G401.6 (cell line): ENCODE measurements at regions not wholly inside any gene's neighbourhood (a gene's known extent, or its start where the extent isn't known, plus 50 kb on each side); places are given as distances from the start of the nearest gene placed in this dataset.

Source experiments
- FAIRE-seq: peaks from 2 replicates; lab custom pipeline; 2012; peaks lifted over from hg19 to GRCh38; lab: Jason Lieb, UNC

GRCh38 chr21:21605521-21605920, 607.3 kb downstream of the NCAM2 start:
- no peak for FAIRE-seq

- no peak for FAIRE-seq
Observed at GRCh38 chr21:21606041-21606440, 607.8 kb downstream of the NCAM2 start.

- FAIRE-seq = no peak
Observed at GRCh38 chr21:21612466-21612865, 614.3 kb downstream of the NCAM2 start.

GRCh38 chr21:21614966-21615365, 616.8 kb downstream of the NCAM2 start:
- FAIRE-seq = no peak

- no peak for FAIRE-seq
Observed at GRCh38 chr21:21622460-21623234, 624.4 kb downstream of the NCAM2 start.

GRCh38 chr21:21624674-21625073, 626.5 kb downstream of the NCAM2 start:
- FAIRE-seq = no peak

GRCh38 chr21:21631961-21632360, 633.8 kb downstream of the NCAM2 start:
- FAIRE-seq = no peak

GRCh38 chr21:21632926-21633325, 634.7 kb downstream of the NCAM2 start:
- FAIRE-seq = no peak

- FAIRE-seq = no peak
Observed at GRCh38 chr21:21661741-21662140, 663.5 kb downstream of the NCAM2 start.

GRCh38 chr21:21662776-21663175, 664.6 kb downstream of the NCAM2 start:
- no peak for FAIRE-seq

GRCh38 chr21:21664871-21665270, 666.7 kb downstream of the NCAM2 start:
- no peak for FAIRE-seq

- FAIRE-seq = no peak
Observed at GRCh38 chr21:21666689-21667088, 668.5 kb downstream of the NCAM2 start.

- no peak for FAIRE-seq
Observed at GRCh38 chr21:21668198-21668597, 670.0 kb downstream of the NCAM2 start.

GRCh38 chr21:21673959-21674358, 675.8 kb downstream of the NCAM2 start:
- FAIRE-seq = no peak

GRCh38 chr21:21675601-21676000, 677.4 kb downstream of the NCAM2 start:
- FAIRE-seq = no peak

- no peak for FAIRE-seq
Observed at GRCh38 chr21:21682172-21682571, 684.0 kb downstream of the NCAM2 start.

- no peak for FAIRE-seq
Observed at GRCh38 chr21:21688889-21689288, 690.7 kb downstream of the NCAM2 start.

GRCh38 chr21:21690068-21690665, 692.0 kb downstream of the NCAM2 start:
- no peak for FAIRE-seq

- no peak for FAIRE-seq
Observed at GRCh38 chr21:21712748-21713520, 714.7 kb downstream of the NCAM2 start.

GRCh38 chr21:21713651-21714180, 715.5 kb downstream of the NCAM2 start:
- FAIRE-seq = no peak

GRCh38 chr21:21714426-21714825, 716.2 kb downstream of the NCAM2 start:
- no peak for FAIRE-seq

GRCh38 chr21:21715266-21715969, 717.2 kb downstream of the NCAM2 start:
- FAIRE-seq = no peak
